ENCODE measurements at regions not wholly inside any gene's neighbourhood (a gene's known extent, or its start where the extent isn't known, plus 50 kb on each side); places are given as distances from the start of the nearest gene placed in this dataset.

DNA sequence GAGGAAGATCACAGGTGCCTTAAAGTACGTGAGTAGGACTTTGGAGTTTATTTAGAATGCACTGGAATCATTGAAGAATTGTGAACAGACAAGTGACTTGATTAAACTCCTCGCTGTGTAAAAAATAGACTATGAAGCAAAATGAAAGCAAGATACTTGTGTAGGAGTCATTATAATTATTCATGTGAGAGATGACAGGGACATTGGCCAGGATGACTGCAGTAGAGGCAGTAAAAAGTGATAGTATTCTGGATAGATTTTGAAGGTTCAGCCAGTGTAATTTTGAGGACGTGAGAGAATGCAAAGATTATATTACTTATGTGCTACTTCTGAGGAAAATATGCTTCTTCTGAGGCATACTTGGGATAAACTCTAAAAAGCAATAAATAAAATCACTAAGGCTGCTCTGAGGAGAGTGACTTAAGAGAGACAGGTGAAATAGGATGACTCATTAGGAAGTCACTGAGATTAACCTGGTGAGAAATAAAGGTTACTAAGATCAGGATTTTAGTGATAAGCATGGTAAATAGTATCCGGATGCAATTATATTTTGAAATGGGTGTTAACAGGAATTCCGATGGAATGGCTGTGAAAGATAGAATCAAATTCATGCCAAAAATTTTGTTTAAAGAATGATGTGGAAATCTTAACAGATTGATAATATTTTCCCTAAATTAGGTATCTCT lies 202.0 kb downstream of the CENPW start:
- H3K4me3 ChIP-seq, result no peak overlapping the region
- peaks cover 0 to 23% (median 14%) of the 10 kb centered on the region in 4 donors for H3K4me1 ChIP-seq
- TF ChIP-seq POLR2A (IDR thresholded peaks at IDR 0.05; ENCODE audit: low read depth), result no peak
- TF ChIP-seq, protein P1, sequence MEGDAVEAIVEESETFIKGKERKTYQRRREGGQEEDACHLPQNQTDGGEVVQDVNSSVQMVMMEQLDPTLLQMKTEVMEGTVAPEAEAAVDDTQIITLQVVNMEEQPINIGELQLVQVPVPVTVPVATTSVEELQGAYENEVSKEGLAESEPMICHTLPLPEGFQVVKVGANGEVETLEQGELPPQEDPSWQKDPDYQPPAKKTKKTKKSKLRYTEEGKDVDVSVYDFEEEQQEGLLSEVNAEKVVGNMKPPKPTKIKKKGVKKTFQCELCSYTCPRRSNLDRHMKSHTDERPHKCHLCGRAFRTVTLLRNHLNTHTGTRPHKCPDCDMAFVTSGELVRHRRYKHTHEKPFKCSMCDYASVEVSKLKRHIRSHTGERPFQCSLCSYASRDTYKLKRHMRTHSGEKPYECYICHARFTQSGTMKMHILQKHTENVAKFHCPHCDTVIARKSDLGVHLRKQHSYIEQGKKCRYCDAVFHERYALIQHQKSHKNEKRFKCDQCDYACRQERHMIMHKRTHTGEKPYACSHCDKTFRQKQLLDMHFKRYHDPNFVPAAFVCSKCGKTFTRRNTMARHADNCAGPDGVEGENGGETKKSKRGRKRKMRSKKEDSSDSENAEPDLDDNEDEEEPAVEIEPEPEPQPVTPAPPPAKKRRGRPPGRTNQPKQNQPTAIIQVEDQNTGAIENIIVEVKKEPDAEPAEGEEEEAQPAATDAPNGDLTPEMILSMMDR (IDR thresholded peaks at IDR 0.05), result no peak
- no peak for TF ChIP-seq EP300 (IDR thresholded peaks at IDR 0.05)
- TF ChIP-seq POLR2AphosphoS5 (IDR thresholded peaks at IDR 0.05), result no peak
- peak overlapping the region in 1 of 4 donors; percentile 2 for H3K27ac ChIP-seq (replicated peaks in 1 of 4)
- 54% methylated on average over 5 of the region's 5 CpGs for WGBS
- H3K36me3 ChIP-seq, result no peaks in the 10 kb centered on the region
- DNase-seq (ENCODE audit: extremely low spot score), result no peak
- intact Hi-C loops (cut with DNase I), result no loop called here
- no peaks in the 10 kb centered on the region for H3K9me3 ChIP-seq
- no peaks in the 10 kb centered on the region for H3K27me3 ChIP-seq

DNA sequence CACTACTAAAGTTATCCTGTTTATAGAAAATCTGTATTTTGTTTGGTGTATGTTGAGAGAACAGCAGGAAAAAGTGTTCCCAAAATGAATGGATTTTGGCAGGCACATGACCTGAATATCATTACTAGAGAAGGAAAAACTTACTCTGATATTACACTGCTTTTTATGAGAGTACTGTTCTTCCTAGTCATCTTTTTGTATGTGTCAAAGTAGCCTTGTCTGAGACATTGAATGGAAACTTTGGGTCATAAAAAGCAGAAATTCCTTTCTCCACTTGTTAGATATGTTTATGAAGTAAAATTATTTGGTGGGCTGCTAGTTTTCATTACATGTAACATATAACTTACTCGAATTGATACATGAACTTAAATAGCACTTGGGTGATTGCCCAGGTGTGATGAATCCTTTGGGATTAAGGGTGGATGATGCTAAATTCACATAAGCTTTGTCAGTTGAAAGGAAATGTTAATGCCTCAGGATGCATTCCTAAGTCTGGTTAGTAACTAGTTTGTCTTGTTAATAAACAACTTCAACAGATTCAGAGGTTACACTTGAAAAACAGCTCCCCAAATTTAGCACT lies 206.7 kb downstream of the CENPW start:
- H3K27me3 ChIP-seq, result no peaks in the 10 kb centered on the region
- no peak overlapping the region for H3K27ac ChIP-seq (replicated peaks in 1 of 4)
- peaks cover 0 to 6% (median 2%) of the 10 kb centered on the region in 4 donors for H3K4me1 ChIP-seq
- no peaks in the 10 kb centered on the region for H3K9me3 ChIP-seq
- WGBS, result 68% methylated on average over 1 of the region's 1 CpG
- no peak overlapping the region for H3K4me3 ChIP-seq
- H3K36me3 ChIP-seq, result no peaks in the 10 kb centered on the region
- intact Hi-C loops (cut with DNase I), result no loop called here
- DNase-seq (ENCODE audit: extremely low spot score), result no peak
- TF ChIP-seq POLR2AphosphoS5 (IDR thresholded peaks at IDR 0.05) (no peak), EP300 (IDR thresholded peaks at IDR 0.05) (no peak), POLR2A (IDR thresholded peaks at IDR 0.05; ENCODE audit: low read depth) (no peak)
- TF ChIP-seq, protein P1 (IDR thresholded peaks at IDR 0.05), result no peak

DNA sequence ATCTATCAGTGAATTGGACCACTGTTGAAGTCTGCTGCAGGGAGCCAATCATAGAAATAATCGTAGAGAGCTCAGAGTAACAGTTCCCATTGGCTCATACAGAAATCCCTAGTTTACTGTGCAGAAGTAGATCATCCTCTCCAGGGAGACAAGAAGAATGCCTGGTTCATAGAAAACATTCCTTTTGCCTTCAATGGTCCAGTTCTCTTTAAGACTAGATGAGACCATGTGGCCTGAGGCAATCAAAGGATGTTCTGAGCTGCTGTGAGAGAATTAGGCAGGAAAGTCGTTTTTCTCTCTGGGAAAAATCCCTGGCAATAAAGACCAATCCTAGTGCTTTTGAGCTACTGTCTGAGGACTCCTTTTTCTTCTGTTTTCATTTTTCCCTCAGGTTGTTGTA lies 208.4 kb downstream of the CENPW start:
- no peak for DNase-seq (ENCODE audit: extremely low spot score)
- Histone ChIP-seq H3K27me3 (no peaks in the 10 kb centered on the region), H3K27ac (replicated peaks in 1 of 4) (no peak overlapping the region), H3K9me3 (no peaks in the 10 kb centered on the region), H3K36me3 (no peaks in the 10 kb centered on the region), H3K4me1 (no peaks in the 10 kb centered on the region), H3K4me3 (no peak overlapping the region)
- TF ChIP-seq POLR2A (IDR thresholded peaks at IDR 0.05; ENCODE audit: low read depth) (no peak), EP300 (IDR thresholded peaks at IDR 0.05) (no peak), POLR2AphosphoS5 (IDR thresholded peaks at IDR 0.05) (no peak)
- TF ChIP-seq, protein P1 (IDR thresholded peaks at IDR 0.05), result no peak
- 66% methylated on average over 2 of the region's 2 CpGs for WGBS
- intact Hi-C loops (cut with DNase I), result no loop called here

DNA sequence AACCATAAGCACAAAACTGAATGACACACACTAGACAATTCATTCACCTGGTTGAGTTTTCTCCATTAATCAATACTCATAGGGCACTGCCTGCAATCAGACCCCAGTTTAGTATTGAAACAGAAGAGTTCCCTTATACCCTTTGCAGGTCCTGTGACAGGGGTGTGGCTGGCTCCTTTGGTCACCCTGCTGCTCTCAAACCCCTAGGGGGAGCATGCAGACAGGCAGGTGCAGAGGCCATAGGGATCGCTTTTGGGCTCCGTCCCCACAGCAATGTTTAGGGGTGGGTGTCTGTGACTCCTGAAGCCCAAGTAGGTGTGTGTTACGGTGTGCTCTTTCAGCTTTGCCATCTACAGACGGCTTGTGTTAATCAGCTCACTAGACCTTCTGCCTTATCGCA lies 210.4 kb downstream of the CENPW start:
- Histone ChIP-seq H3K27ac (replicated peaks in 1 of 4) (no peak overlapping the region), H3K4me1 (no peaks in the 10 kb centered on the region), H3K36me3 (no peaks in the 10 kb centered on the region), H3K4me3 (no peak overlapping the region), H3K27me3 (no peaks in the 10 kb centered on the region), H3K9me3 (no peaks in the 10 kb centered on the region)
- no peak for DNase-seq (ENCODE audit: extremely low spot score)
- 93% methylated on average over 3 of the region's 5 CpGs for WGBS
- TF ChIP-seq EP300 (IDR thresholded peaks at IDR 0.05), result no peak
- no peak for TF ChIP-seq POLR2AphosphoS5 (IDR thresholded peaks at IDR 0.05)
- TF ChIP-seq POLR2A (IDR thresholded peaks at IDR 0.05; ENCODE audit: low read depth), result no peak
- TF ChIP-seq, protein P1 (IDR thresholded peaks at IDR 0.05), result no peak
- intact Hi-C loops (cut with DNase I), result no loop called here
